Left ventricle myocardium inferior (tissue), 1 donor: ENCODE measurements at regions not wholly inside any gene's neighbourhood (a gene's known extent, or its start where the extent isn't known, plus 50 kb on each side); places are given as distances from the start of the nearest gene placed in this dataset.
"Not testable (repeated sequence)": the region's sequence is repeated elsewhere in the genome, so short reads cannot be mapped to it uniquely, and the experiment has no call there.

Experiments used
- DNase-seq: peaks from one replicate; pipeline ENCODE4 v3.0.0-alpha.2; 2020
- H3K27ac ChIP-seq: fragments of 200-600 bp; replicated peaks from 2 replicates; pipeline ENCODE4 v1.8.0; 2021
- H3K27me3 ChIP-seq: fragments of 200-600 bp; 2 replicates; pipeline ENCODE4 v1.8.0; 2021; ENCODE audit warnings: low read depth
- H3K36me3 ChIP-seq: fragments of 200-600 bp; 2 replicates; pipeline ENCODE4 v1.8.0; 2021
- H3K4me1 ChIP-seq: fragments of 200-600 bp; 2 replicates; pipeline ENCODE4 v1.8.0; 2021
- H3K4me3 ChIP-seq: fragments of 200-600 bp; 2 replicates; pipeline ENCODE4 v1.8.0; 2021; ENCODE audit warnings: mild to moderate bottlenecking, moderate library complexity
- H3K9me3 ChIP-seq: fragments of 200-600 bp; replicated peaks from 2 replicates; pipeline ENCODE4 v1.8.0; 2021
- intact Hi-C: fragments of 100-400 bp; cut with micrococcal nuclease; formaldehyde crosslinking; loops from one replicate; pipeline ENCODE4 v1.11.0; 2022
- TF ChIP-seq, protein P1 (sequence below): fragments of 200-600 bp; IDR thresholded peaks from 2 replicates; pipeline ENCODE4 v1.8.0; 2021; ENCODE audit warnings: antibody characterized with exemption, mild to moderate bottlenecking, borderline replicate concordance
- donor health status: DM: no; HTN: yes; CAD: no; lungs with severe emphysema.

DNA sequence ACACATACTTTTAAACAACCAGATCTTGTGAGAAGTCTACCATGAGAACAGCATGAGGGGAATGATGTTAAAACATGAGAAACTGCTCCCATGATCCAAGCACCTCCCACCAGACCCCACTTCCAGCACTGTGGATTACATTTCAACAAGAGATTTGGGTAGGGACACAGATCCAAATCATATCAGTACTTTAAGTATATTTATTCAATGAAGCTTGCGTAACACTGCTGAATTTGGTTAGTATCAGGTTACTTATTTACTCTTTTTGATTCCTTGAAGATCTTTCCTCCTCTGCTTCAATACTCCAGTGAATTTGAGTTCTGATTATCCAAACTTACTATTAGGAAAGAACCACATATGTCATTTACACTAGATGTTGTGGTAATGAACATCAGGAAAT, 418.6 kb downstream of the PIK3C3 start:
- no peaks in the 10 kb centered on the region for H3K9me3 ChIP-seq
- DNase-seq = no peak
- no peaks in the 10 kb centered on the region for H3K27me3 ChIP-seq
- H3K4me3 ChIP-seq = no peak overlapping the region
- intact Hi-C loops = no loop called here
- no peak overlapping the region for H3K27ac ChIP-seq
- H3K36me3 ChIP-seq = no peaks in the 10 kb centered on the region
- no peaks in the 10 kb centered on the region for H3K4me1 ChIP-seq
- TF ChIP-seq, protein P1, sequence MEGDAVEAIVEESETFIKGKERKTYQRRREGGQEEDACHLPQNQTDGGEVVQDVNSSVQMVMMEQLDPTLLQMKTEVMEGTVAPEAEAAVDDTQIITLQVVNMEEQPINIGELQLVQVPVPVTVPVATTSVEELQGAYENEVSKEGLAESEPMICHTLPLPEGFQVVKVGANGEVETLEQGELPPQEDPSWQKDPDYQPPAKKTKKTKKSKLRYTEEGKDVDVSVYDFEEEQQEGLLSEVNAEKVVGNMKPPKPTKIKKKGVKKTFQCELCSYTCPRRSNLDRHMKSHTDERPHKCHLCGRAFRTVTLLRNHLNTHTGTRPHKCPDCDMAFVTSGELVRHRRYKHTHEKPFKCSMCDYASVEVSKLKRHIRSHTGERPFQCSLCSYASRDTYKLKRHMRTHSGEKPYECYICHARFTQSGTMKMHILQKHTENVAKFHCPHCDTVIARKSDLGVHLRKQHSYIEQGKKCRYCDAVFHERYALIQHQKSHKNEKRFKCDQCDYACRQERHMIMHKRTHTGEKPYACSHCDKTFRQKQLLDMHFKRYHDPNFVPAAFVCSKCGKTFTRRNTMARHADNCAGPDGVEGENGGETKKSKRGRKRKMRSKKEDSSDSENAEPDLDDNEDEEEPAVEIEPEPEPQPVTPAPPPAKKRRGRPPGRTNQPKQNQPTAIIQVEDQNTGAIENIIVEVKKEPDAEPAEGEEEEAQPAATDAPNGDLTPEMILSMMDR = no peak

DNA sequence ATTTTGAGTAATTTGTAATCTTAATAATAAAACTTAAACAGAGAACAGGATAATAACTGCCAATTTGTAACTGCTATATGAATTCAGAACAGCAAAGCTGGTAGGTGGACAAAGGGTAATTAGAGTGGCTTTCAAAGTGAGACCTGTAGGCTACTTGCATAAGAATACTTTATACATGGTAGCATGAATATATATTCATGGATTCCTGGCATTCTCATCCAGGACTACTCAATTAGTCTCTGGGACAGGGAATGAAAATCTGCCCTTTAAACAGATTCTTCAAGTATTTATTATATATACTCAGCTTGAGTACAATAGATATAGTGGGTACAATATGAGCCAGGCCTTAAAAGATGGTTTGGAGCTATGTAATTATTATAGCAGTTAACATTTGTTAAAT, 419.9 kb downstream of the PIK3C3 start:
- Histone ChIP-seq H3K4me1 (no peaks in the 10 kb centered on the region), H3K4me3 (no peak overlapping the region), H3K36me3 (no peaks in the 10 kb centered on the region), H3K27me3 (no peaks in the 10 kb centered on the region), H3K9me3 (no peaks in the 10 kb centered on the region), H3K27ac (no peak overlapping the region)
- intact Hi-C loops = no loop called here
- no peak for DNase-seq
- TF ChIP-seq, protein P1 = no peak

DNA sequence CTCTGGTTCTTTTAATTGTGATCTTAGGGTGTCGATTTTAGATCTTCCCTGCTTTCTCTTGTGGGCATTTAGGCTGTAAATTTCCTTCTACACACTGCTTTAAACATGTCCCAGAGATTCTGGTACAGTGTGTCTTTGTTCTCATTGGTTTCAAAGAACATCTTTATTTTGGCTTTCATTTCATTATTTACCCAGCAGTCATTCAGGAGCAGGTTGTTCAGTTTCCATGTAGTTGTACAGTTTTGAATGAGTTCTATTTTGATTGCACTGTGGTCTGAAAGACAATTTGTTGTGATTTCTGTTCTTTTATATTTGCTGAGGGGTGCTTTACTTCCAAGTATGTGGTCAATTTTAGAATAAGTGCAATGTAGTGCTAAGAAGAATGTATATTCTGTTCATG, 423.8 kb downstream of the PIK3C3 start:
- H3K9me3 ChIP-seq, H3K27me3 ChIP-seq, H3K4me3 ChIP-seq, intact Hi-C loops, H3K4me1 ChIP-seq, H3K36me3 ChIP-seq, DNase-seq, H3K27ac ChIP-seq: not testable (repeated sequence)

DNA sequence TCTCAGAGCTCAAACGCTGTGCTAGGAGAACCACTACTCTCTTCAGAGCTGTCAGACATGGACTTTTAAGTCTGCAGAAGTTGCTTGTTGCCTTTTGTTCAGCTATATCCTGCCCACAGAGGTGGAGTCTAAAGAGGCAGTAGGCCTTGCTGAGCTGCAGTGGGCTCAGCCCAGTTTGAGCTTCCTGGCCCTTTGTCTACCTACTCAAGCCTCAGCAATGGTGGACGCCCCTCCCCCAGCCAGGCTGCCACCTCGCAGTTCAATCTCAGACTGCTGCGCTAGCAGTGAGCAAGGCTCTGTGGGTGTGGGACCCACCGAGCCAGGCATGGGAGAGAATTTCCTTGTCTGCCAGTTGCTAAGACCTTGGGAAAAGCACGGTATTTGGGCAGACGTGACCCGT, 426.2 kb downstream of the PIK3C3 start:
- H3K4me1 ChIP-seq, H3K9me3 ChIP-seq, H3K36me3 ChIP-seq, H3K4me3 ChIP-seq, DNase-seq, H3K27ac ChIP-seq, H3K27me3 ChIP-seq, intact Hi-C loops: not testable (repeated sequence)

DNA sequence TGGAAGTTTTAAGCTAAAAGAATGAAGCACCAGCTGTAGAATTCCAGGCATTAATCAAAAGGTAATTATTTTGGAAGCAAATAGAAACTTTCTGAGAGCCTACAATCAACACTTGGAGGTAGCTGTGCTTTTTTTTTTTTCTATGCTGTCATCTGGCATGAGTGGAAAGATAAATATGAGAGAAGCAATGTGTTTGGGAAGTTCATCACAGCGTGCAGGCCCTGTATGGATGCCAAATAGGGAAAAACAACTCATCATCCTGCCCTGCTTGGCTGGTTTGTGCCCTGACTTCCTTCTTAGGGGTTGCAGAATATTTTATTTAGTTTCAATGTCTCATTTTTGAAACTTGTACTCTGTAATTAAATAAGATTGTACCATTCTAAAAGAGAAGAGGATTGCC, 437.4 kb downstream of the PIK3C3 start:
- no peak overlapping the region for H3K4me3 ChIP-seq
- intact Hi-C loops = no loop called here
- H3K27ac ChIP-seq = no peak overlapping the region
- DNase-seq = no peak
- TF ChIP-seq, protein P1 = no peak
- H3K9me3 ChIP-seq = no peaks in the 10 kb centered on the region
- H3K27me3 ChIP-seq = no peaks in the 10 kb centered on the region
- H3K36me3 ChIP-seq = no peaks in the 10 kb centered on the region
- peaks cover 5% of the 10 kb centered on the region for H3K4me1 ChIP-seq

DNA sequence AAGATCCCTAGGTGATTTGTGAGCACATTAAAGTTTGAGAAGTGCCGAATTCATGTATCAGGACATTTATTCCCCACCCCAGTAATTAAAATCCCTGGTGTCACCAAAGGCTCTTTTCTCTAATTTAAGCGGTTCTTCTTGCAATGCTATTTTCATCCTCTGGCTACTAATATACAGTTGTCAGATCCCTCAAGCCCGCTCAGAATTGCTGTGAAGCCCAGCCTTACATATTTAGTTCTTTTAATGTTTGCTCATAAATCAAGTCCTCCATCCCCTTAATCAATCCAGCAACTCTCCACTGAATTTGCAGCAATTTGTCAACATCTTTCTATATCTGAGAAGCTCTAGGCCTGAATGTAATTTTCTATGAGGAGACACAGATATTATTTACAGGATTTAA, 437.9 kb downstream of the PIK3C3 start:
- no peaks in the 10 kb centered on the region for H3K27me3 ChIP-seq
- no peak overlapping the region for H3K4me3 ChIP-seq
- peaks cover 5% of the 10 kb centered on the region for H3K4me1 ChIP-seq
- H3K36me3 ChIP-seq = no peaks in the 10 kb centered on the region
- TF ChIP-seq, protein P1 = no peak
- H3K9me3 ChIP-seq = no peaks in the 10 kb centered on the region
- intact Hi-C loops = no loop called here
- DNase-seq = no peak
- no peak overlapping the region for H3K27ac ChIP-seq

DNA sequence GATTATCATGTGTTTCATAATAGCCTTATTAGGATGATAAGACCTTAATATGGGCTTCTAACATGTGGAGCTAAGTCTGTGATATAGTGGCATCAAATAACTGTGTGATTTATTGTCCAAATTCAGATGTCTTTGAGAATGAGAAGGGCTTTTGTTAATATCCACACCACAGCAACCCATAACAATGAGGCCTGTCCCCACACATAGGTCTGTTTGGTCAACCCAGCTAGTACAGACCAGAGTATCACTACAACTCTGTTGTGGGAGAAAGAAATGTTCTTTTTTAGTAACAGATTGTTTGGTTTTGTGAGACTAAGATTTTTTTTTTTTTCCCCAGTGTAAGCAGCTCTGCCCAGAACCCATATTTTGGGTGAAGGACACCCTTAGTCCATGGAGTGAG, 439.2 kb downstream of the PIK3C3 start:
- TF ChIP-seq, protein P1 = no peak

More for the DNA sequence above, 439.2 kb downstream of the PIK3C3 start:
- Histone ChIP-seq H3K4me3 (no peak overlapping the region), H3K27me3 (no peaks in the 10 kb centered on the region), H3K4me1 (peaks cover 5% of the 10 kb centered on the region), H3K36me3 (no peaks in the 10 kb centered on the region), H3K9me3 (no peaks in the 10 kb centered on the region), H3K27ac (no peak overlapping the region)
- no peak for DNase-seq
- intact Hi-C loops = no loop called here
